ENCODE measurements at regions not wholly inside any gene's neighbourhood (a gene's known extent, or its start where the extent isn't known, plus 50 kb on each side); places are given as distances from the start of the nearest gene placed in this dataset.

DNA sequence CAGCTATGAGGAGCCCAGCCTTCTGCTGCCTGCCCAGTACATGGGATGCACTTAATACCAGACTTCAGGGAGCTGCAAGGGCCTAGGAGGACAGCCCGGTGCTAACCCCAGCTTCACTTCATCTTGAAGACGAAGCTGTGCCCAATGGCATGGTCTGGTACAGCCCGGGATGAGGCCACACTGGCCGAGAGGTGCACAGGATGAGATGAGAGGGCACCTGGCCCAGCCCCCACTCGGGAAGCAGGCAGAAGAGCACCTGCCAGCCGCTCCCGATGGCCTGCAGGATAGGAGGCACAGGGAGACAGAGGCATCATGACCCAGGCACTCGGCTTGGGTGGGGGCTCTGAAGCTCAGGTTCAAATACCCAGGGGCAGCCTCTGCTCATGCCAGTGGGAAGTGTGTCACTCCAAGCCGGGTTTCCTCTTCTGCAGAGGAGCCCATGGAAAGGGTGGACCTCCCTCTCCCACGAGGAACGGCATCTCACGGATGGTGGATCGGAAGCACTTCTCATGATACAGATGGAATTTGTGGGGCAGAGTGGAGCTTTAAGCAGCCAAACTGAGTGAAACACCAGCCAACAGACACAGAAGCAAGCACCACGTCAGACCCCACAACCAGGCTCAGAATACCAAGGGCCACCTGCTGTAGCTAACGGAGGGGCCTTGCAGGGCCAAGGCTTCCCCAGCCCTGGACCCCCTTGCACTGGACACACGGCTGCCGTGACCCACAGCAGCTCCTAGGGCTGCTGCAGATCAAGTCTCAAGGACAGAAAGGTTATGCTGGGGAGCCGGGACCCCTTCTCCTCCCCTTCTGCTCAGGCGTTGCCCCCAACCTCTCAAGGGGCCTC is 875.2 kb downstream of the BRD1 start:
- H3K4me1 ChIP-seq (replicated peaks in 1 of 2): no peaks in the 10 kb centered on the region
- DNase-seq: peak in 2 of 7 donors; percentile 5 to 25
- no peaks in the 10 kb centered on the region for H3K9me3 ChIP-seq (replicated peaks in 1 of 3)
- WGBS, 4 donors: 62 to 76% (median 70%) methylated on average over 6 to 19 of the region's 19 CpGs
- no peak overlapping the region for H3K27ac ChIP-seq
- intact Hi-C loops (cut with DNase I): no loop called here
- H3K27me3 ChIP-seq: no peaks in the 10 kb centered on the region
- no peaks in the 10 kb centered on the region for H3K36me3 ChIP-seq (replicated peaks in 1 of 2)
- no peak overlapping the region for H3K4me3 ChIP-seq
- TF ChIP-seq, protein P1, sequence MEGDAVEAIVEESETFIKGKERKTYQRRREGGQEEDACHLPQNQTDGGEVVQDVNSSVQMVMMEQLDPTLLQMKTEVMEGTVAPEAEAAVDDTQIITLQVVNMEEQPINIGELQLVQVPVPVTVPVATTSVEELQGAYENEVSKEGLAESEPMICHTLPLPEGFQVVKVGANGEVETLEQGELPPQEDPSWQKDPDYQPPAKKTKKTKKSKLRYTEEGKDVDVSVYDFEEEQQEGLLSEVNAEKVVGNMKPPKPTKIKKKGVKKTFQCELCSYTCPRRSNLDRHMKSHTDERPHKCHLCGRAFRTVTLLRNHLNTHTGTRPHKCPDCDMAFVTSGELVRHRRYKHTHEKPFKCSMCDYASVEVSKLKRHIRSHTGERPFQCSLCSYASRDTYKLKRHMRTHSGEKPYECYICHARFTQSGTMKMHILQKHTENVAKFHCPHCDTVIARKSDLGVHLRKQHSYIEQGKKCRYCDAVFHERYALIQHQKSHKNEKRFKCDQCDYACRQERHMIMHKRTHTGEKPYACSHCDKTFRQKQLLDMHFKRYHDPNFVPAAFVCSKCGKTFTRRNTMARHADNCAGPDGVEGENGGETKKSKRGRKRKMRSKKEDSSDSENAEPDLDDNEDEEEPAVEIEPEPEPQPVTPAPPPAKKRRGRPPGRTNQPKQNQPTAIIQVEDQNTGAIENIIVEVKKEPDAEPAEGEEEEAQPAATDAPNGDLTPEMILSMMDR (IDR thresholded peaks at IDR 0.05): no peak
- no peak for TF ChIP-seq POLR2A (IDR thresholded peaks at IDR 0.05)

DNA sequence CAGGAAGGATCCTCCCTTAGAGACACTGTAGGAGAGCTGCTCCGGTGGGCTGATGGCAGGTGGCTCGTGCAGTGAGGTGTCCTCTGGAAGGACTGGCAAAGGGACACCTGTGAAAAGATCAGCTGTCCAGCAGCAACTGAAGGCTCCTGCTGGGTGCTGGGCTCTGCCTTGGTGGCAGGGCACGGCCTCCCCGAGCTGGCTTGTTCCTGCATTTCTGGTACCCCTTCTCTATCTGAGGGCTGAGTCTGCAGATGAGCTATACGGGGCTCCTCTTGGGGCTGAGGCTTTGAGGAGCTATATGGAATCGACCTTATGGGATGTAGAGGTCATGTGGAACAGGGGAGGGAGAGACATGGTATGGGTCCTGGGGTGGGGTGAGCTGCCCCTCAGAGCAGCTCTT is 875.8 kb downstream of the BRD1 start:
- Histone ChIP-seq H3K4me3 (no peak overlapping the region), H3K27ac (no peak overlapping the region), H3K4me1 (replicated peaks in 1 of 2) (no peaks in the 10 kb centered on the region), H3K27me3 (no peaks in the 10 kb centered on the region), H3K36me3 (replicated peaks in 1 of 2) (no peaks in the 10 kb centered on the region), H3K9me3 (replicated peaks in 1 of 3) (no peaks in the 10 kb centered on the region)
- TF ChIP-seq POLR2A (IDR thresholded peaks at IDR 0.05): no peak
- TF ChIP-seq, protein P1 (IDR thresholded peaks at IDR 0.05): no peak
- peak in 2 of 7 donors; percentile 6 to 9 for DNase-seq
- 53 to 95% (median 79%) methylated on average over 2 to 6 of the region's 6 CpGs for WGBS, 4 donors
- intact Hi-C loops (cut with DNase I): no loop called here

DNA sequence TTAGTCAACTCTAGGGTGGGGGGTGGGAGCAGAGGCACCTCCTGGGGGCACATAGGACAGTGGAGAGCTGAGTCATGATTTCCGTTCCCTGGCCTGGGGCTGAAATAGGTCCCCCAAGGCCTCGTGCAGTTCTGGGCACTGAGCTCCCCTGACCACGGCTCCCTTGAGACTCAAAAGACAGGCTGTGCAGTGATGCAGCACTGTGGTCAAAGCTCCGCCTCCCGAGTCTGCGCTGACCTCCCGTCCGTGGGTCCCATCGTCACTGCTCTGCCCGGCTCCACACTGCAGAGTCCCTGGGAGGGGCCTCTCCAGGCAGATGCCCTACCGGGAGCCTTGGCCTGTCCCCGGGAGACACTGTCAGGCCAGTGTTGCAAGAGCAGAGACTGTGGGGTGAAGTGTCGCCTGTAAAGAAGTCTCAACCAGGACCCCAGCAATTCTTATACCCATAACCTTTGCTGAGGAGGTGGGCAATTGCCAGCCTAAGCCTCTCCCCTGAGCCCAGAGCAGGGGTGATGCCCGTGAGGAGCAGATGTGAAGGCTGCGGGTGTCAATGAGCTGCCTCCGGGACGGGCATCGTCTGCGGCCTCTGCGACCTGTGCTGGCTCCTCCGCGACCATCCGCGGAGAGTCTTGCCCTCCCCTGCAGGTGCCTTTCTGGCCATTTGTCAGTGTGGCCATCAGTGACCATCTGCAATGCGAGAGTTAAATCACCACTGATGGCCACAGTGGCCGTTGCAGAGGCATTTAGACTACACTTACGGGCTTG is 877.3 kb downstream of the BRD1 start:
- no peaks in the 10 kb centered on the region for H3K36me3 ChIP-seq (replicated peaks in 1 of 2)
- intact Hi-C loops (cut with DNase I): no loop called here
- H3K4me3 ChIP-seq: no peak overlapping the region
- H3K27me3 ChIP-seq: no peaks in the 10 kb centered on the region
- WGBS, 4 donors: 55 to 62% (median 60%) methylated on average over 14 to 27 of the region's 27 CpGs
- H3K9me3 ChIP-seq (replicated peaks in 1 of 3): no peaks in the 10 kb centered on the region
- H3K27ac ChIP-seq: no peak overlapping the region
- H3K4me1 ChIP-seq (replicated peaks in 1 of 2): no peaks in the 10 kb centered on the region
- TF ChIP-seq, protein P1 (IDR thresholded peaks at IDR 0.05): no peak
- TF ChIP-seq POLR2A (IDR thresholded peaks at IDR 0.05): no peak
- peak in 2 of 7 donors; percentile 12 to 18 for DNase-seq

DNA sequence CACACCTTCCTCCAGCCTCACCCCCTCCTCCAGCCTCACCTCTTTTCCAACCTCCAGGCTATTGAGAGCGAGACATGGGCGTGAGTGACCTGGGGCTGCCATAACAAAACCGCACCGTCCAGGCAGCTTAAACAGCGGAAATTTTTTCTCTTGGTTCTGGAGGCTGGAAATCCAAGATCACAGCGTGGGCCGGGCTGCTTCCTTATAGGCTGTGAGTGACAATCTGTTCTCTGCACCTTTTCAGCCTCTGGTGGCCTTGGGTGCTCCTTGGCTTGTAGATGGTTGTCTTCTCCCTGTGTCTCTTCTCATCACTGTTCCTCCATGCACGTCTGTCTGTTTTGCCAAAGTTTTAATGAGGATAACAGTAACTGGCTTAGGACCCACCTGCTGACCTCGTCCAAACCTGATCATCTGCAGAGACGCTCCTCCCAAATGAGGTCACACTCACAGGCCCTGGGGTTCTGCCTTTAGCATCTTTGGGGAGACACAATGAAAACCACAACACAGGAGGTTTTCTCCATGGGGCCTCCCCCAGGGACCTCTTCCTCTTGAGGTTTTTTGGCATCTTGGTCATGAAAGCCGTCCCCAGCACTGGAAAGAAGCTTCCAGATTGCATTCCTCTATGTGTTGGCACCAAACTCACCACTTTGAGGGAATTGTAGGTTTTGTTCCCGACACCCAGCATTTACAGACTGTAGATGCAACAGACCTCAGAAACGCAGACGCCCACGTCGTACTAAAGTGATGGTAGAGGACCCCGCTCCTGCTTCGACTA is 878.1 kb downstream of the BRD1 start:
- H3K4me3 ChIP-seq: no peak overlapping the region
- intact Hi-C loops (cut with DNase I): no loop called here
- peak in 2 of 7 donors; percentile 2 to 27 for DNase-seq
- H3K4me1 ChIP-seq (replicated peaks in 1 of 2): no peaks in the 10 kb centered on the region
- H3K27ac ChIP-seq: no peak overlapping the region
- no peaks in the 10 kb centered on the region for H3K9me3 ChIP-seq (replicated peaks in 1 of 3)
- 77 to 88% (median 80%) methylated on average over 15 to 18 of the region's 18 CpGs for WGBS, 4 donors
- no peaks in the 10 kb centered on the region for H3K27me3 ChIP-seq
- TF ChIP-seq, protein P1 (IDR thresholded peaks at IDR 0.05): no peak
- TF ChIP-seq POLR2A (IDR thresholded peaks at IDR 0.05): no peak
- H3K36me3 ChIP-seq (replicated peaks in 1 of 2): no peaks in the 10 kb centered on the region

All from adrenal gland (tissue), 9 donors.